TTC549 (cell line): ENCODE measurements at regions not wholly inside any gene's neighbourhood (a gene's known extent, or its start where the extent isn't known, plus 50 kb on each side); places are given as distances from the start of the nearest gene placed in this dataset.

Source experiments
- FAIRE-seq: peaks from 2 replicates; lab custom pipeline; 2012; peaks lifted over from hg19 to GRCh38; lab: Jason Lieb, UNC

DNA sequence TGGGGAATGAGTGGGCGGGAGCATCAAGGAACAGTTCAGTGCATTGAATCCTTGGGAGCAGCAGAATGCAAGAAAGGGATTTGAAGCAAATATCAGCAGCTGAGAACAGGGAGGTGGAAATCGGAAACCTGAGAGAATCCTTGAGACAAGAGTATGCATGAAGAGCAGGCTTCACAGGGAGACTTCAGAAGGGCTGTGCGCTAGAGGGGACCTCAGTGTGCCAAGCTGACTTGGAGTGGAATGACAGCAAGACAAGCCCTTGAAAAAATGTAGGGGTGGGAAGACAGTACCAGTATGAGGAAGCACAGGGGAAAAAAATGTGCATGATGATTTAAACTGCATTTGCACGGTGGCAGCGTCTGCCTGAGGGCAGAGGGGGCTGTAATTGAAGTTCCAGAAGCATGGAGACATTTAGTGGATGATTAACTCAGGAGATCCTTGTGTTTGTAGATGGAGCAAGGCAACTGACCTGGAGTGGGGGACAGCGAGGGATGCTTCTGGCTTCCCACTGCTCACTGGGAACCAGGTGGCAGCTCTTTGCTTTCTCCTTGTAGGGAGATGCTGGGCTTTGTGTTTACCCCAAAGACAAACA, 204.9 kb upstream of the PLET1 start:
- no peak for FAIRE-seq

DNA sequence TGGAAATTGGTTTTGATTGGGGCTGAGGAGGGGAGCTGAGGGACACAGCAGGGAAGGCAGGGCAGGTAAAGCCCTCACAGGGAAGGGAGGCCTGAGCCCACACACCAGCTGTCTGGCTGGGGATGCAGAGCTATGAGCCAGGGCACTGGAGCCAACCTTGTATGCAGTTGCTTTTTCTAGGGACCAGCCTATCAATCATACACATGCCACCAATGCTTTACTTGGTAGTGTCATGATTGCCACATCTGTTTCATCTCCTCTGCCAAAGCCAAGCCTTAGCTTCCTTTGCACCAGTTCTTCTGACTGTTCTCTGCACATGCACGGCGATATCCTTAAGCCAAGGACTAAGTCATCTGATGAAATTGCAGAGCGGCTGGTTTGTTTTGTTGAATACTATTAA, 207.1 kb upstream of the PLET1 start:
- no peak for FAIRE-seq

DNA sequence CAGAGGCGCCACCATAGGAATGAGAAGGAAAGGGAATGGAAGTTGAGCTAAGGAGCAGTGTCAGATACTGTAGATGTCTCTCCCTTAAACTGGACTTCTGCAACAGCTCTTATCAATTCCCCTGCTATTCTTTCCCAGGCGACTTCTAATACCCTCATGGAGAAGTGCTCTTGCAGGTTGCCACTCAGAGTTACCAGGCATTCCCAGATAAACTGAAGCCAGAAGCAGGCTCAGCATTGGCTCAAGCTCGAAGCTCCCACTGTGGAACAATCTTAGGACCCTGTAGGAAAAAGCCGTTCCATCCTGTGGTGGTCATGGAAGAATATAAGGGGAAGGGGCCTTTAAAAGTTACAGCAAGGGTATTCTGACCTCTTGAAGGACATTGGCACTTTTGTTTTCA, 208.7 kb upstream of the PLET1 start:
- FAIRE-seq: no peak

DNA sequence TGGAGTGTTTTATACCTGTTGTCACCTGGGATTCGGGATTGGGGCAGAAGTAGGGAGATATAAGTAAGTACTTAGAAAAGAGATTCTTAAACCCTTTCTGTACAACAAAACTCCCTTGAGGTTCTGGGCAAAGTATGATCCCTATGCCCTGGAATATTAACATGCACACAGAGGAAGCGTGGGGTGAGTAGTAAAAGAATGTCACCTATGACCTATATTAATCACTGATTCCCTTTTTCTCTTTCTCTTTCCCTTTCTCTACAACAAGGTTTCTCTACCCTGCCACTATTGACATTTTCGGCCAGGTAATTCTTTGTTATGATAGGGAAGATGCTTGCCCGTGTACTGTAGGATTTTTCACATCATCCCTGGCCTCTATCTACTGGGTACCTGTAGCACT, 209.7 kb upstream of the PLET1 start:
- FAIRE-seq: no peak

DNA sequence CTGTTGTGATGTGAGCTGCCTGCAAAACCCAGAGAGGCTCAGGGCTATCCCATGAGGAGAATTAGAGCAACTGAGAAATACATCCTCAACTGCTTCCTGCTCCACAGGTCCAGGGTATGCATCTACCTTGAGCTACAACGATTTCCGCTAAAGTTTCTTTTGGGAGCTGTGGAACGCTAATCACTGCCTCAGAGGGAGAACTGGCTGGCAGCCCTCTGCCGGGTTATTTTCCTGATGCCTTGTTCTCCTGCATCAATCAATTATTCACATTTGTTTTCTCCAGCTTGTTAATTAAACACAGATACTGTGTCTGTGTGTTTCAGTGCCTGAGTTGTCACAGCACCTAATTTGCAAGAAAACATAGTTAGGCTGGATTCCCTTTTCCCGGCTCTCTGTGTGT, 211.1 kb upstream of the PLET1 start:
- FAIRE-seq: no peak

DNA sequence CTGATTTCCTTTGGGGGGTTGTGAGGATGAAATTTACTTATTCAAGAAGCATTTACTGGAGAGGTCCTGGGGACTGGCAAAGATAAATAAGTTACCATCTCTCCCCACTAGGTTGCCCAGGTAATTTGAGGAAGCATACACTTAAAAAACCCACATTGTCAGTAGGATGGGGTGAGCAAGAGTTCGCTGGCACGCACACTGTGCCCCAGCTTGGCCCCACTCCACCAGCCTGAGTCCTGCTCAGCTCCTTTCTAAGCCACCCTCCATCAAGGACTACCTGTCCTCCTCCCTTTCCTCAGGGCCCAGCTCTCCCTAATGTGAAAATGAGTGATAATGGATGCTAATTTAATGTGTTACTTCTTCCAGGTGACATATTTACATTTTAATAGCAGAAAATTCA, 216.5 kb upstream of the PLET1 start:
- no peak for FAIRE-seq

DNA sequence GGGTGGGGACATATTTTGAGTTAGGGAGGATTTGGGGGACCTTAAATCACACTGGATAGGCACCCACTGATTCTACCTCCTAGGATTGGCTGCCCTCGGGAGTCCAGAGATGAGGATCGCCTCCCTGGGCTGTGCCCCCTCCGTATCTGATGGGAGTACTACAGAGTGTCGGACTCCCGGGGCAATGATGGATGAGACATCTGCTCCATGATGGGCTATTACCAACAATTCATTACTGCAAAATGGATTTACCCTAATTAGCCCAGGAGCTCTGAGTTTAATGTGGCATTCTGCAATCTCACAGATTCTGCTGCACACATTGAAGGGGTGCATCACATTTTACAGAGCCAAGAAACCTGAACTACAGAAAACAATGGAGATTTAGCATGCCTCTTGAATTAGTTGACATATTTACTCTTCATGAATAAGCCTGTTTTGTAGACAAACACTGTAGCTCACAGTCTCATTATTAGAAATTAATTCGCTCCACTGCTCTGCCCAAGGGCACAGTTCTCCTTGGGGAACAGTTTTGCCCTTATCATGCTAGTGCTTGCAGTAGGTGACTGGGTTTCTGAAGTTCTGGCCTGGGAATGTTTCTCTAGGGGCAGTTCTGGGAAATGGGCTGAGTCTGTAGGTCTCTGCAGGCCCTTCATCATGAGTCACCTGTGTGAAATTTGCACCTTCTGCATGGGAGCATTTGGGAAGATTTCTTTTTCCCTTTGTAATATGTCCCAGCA, 217.1 kb upstream of the PLET1 start:
- no peak for FAIRE-seq

DNA sequence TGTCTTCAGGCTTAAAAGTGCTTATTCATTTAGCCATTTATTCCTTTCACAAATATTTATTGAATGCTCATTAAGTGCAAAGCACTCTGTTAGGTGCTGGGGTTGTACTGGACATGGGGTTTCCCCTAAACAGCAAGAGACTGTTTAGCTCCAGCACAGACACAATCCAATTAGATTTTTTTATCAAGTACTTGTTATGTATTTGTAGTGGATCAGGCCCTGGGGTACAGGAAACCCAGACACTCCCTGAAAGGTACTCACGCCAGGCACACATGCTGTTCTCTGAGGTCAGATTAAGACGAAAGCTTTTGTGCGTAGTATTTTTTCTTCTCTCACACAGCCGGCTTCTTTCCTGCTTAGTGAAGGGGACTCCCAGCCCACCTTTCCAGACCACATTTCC, 218.1 kb upstream of the PLET1 start:
- FAIRE-seq: no peak

DNA sequence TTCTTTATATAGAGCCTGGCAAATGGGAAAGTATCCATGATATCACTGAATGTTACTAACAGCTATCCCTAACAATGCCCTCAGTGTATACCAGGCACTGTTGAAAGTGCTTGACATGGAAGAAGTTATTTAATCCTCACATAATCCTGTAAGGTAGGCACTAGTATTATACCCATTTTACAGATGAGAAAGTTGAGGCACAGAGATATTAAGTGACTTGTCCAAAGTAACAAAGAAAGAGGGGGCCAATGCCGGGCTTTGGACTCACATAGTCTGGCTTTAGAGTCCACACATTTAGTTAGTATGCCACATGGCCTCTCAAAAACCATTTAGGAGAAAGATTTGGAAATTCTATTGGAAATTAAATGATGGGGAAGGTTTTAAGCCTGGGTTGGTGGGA, 220.8 kb upstream of the PLET1 start:
- FAIRE-seq: no peak

DNA sequence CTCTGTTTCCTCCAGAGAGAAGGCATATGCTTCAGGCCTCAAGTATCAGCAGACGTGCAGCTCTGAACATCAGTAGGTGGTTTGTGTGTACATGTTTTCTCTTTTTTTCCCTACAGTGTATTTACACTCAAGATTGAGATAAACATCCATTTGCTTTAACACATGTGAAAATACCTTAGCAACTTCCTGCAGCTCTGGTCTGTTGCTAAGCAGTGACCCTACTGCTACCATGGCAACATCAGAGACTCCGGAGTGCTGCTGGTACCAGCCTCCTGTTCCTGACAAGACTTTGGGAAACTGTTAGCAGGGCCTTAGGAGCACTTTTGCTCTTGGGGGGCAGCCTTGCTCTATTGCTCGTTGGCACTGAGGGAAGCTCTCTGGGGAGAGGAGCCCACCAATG, 221.2 kb upstream of the PLET1 start:
- FAIRE-seq: no peak

DNA sequence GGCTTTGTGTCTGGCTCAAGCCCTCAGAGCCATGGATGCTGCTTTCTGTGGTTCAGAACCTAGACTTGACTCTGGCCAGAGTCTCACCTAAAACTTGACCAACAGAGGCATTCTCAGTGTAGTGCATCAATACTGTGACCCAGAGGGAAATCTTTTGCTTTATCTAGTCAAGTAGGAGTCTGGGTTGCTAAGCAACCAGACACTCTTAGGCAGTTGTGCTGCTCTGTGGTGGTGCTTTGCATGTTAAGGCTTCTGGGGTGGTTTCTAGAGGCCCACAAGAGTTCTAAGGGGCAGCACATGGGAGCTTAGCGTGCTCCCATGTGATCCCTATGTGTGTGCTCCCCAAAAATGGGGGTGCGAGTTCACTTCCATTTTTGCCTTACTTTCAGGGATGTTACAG, 224.6 kb upstream of the PLET1 start:
- FAIRE-seq: no peak

DNA sequence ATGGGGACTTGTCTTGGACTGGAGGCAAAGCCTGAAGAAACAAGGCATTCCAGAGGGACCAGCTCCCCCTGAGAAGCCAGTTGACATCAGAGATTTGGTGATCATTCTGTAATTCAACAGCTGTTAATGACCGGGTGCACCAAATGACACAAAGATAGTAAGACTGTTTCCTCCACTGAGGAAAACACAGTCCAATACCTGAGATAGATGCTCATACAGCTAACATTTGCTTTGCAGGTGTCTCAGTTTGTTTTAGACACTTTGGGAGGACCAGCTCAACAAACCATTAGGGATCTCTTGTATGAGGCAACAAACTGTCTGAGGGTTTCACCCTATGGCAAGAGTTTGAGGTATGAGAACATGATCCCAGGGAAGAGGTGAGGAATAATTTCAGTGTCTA, 237.2 kb upstream of the PLET1 start:
- no peak for FAIRE-seq

DNA sequence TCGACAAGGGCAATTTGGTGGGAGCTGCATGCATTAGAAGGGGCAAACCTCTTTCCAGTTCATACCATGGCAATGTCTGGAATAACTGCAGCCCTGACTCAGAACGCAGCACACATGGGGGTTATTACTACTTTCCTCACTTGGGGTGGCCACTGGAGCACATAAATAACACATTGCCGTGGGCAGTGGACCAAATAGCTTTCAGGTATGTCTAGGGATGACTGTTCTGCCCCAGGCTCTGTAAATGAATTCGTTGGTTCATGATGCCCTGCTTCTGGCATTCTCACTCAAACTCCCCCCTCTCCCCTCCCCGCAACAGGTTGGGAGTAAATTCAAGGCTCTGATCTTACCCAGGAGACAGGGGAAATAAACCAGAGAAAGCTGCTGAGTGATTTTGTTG, 238.0 kb upstream of the PLET1 start:
- no peak for FAIRE-seq

DNA sequence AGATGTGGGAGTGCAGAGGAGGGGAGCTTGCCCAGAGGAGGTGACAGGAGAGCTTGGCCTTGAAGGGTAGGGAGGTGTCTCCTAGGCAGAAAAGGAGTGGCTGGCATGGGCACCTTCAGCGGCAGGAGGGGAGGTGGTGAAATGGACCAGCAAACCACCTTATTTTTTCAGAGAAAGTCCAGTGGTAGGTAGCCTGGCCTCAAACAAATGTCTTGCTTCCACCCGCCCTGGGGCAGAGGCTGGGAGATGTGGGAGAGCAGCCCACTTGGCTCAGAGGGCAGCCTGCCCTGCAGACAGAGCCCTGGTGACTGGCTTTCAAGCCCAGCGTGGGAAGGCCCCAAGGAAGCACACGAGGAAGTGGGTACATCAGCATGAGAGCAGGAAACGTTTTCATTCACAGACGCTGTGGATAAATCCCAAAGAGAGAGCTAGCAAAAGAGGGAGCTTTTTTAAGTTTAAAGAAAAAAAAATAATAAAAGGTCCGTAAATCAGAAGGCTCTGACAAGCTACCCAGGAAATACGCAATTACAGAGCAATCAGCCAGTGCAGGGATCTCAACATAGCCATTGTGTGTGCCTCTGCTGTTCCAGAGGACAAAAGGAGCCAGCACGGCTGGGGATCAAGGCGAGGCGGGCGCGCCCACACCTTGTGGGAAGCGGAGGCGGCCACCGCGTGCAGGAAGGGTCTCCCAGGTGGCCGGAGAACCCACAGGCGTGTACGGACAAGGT, 238.7 kb upstream of the PLET1 start:
- FAIRE-seq: no peak

DNA sequence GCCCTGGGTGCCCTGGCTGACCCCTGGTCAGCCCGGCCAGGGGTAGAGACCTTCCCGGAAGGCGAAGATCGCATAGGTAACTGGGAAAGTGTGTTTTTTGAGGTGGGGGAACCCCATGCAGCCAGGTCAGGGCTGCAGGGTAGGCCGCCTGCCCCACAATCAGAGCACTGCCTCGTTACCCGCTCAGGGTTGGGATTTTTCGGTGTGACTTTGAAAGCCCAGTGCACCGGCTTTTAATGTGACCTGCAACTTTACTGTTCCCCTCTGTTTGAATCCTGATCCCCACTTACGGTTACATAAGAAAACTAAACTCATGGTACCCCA, 239.2 kb upstream of the PLET1 start:
- no peak for FAIRE-seq

DNA sequence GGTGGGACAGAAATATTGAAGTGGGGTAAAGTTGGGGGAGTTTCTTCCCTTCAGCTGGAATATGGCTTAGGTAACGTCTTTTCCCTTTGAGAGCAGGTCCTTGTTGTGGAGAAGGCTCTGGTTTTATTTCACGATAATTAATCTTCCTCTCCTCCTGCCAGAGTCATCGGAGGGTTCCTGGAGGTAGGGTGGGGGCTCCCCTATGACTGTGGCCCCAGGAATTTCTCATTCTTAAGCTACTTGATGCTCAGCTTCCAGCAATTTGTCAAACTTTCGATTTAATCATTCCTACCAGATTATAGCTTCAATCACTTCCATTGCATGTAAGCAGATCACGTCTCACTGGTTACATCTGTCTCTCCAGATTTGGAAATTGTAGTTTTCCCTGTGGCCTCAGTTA, 242.8 kb upstream of the PLET1 start:
- no peak for FAIRE-seq

DNA sequence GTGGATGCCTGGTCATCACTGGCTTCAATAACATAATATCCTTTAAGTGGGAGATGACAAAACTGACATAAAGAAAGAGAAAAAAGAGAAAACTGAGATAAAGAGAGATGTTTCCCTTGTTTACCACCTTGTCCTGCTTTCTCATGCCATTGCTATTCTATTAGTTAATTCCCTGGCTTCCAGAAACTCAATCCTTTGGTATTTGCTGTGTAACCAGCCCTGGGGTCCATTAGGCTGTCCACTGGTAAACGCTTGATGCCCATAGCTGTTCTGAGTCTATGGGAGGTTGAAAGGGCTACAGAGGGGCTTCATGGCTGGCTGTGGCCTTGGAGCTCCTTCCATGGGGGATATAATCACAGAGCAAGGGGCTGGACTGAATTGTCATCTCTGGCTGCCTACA, 243.4 kb upstream of the PLET1 start:
- no peak for FAIRE-seq

DNA sequence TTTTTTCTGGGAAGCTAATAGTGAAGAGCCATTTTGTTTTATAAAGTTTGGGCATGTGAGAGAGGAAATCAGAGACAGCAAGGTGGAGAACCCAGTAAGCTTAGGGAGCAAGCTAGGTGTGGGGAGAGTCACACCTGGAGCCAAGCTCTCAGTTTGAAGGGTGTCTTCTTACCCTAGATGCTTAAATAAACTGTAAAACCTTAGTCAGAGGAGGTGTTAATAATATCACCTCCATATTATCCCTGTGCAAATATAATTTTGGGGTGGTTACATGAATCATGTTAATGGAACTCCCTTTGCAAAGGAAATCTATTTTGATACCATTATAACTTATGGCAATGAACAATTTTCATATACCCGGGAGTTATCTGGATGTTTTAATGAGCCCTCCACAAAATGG, 246.2 kb upstream of the PLET1 start:
- FAIRE-seq: no peak

DNA sequence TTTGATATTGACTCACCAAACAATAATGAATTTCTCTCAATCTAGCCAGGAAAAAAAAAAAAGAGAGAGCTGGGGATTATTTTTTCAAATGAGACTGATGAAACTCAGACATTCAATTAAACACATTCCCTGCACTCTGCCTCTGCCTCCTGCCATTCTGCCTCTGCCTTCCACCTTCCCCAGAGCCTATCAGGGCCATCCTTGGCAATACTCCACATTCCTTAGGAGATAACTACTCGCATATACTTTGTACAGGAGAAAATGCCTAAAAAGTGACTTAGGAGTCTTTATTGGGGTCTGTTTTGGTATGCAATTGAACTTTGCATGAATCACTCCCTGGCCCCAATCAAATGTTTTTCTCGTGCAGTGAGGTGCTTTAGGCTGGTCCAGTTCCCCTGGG, 246.6 kb upstream of the PLET1 start:
- no peak for FAIRE-seq

DNA sequence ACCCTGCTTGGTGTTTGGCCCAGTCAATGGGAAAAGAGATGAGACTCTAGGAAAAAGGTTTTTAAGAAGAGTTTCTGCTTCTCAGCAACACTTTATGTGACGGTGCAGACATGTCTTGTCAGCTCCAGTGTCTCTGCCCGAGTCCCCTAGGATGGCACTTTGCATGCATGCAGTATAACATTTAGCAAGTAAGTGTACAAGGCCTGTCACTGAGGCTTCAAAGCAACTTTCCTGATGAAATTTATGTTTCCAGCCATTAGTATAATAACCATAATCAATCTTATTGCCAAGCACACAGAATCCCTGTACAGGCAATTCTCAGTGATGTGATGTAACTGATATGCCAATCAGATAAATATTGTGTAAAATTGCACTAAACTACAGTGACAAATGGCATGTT, 248.1 kb upstream of the PLET1 start:
- FAIRE-seq: no peak

DNA sequence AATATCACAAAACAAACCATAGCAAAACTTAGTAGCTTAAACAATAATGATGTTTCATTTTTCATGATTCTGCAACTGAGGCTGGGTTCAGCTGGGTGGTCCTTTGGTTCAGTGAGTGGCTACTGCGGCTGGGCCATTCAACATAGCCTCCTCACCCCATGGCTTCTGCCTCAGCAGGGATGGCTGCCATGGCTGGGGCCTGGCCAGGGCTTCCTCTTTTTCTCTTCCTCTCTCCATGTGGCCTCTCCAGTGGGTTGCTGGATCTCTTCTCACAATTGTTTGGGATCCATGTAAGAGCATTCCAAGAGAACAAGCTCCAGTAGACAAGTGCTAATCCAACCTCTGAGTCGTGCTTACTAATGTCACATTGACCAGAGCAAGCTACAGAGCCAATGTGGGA, 248.6 kb upstream of the PLET1 start:
- no peak for FAIRE-seq

DNA sequence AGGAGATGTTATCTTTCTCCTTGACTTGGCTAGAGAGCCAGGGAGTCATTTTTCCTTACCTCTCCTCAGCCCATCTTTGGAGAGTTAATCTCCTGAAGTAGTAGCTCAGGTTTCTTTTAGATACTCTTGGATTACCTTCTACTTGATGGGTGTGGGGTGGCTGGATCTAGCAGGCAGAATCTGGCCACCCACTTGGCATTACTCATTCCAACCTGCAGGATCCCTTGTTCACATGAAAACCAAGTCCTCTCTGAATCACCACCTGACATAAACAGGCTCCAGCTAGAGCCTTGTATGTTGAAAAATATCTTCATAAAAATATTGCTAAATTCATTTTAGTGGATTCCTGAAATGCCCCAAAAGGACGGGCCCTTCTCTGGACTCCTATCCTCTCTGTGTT, 250.6 kb upstream of the PLET1 start:
- no peak for FAIRE-seq

DNA sequence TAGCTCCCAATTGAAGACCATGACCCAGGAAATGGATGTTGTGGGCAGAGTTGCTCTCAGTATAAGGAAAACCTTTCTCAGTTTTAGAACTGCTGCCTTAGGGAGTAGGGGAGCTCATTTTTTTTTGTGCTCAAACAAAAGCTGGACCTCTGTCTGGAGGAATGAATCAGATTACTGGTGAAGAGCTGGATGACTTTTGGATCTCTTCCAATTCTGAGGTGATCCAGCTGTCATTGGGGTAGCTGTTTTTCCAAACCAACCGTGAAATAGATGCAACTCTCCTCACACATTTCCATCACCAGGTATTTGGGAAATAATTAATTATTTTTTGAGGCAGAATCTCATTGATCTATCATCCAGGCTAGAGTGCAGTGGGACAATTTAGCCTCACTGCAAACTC, 251.3 kb upstream of the PLET1 start:
- no peak for FAIRE-seq

DNA sequence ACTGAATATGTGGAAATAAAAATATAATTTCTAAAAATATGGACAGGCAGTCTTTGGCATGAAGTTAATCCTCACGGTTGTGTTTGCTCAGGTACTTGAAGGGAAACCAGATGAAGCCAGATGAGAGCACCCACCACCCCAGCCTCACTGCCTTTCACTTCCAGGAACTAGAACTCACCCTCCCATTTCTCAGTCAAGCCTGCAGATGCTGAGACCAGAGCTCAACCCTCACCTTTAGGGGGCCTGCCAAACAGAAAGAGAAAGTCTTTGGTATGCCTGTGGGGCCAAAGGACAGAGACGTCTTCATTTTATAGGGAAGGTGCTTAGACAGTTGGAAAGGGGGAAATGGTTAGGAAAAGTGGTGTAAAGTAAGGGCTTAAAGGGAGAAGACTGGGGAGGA, 252.8 kb upstream of the PLET1 start:
- FAIRE-seq: no peak
